Endothelial cell of umbilical vein (primary cell): ENCODE measurements at regions not wholly inside any gene's neighbourhood (a gene's known extent, or its start where the extent isn't known, plus 50 kb on each side); places are given as distances from the start of the nearest gene placed in this dataset.

ENCODE experiments used
- BruUV-seq: library from RNA; stranded (reverse); fragments of 400-500 nt; replicated peaks from 2 replicates; lab custom pipeline; 2021; lab: Mats Ljungman, UMichigan
- CTCF ChIA-PET: fragments of 300-600, 350-600 bp; sonication (Branson Sonifier 250); formaldehyde crosslinking; loops from one replicate; lab custom pipeline; 2021; ENCODE audit warnings: antibody characterized with exemption, inconsistent platforms; lab: Charles Lee
- POLR2A ChIA-PET: fragments of 300-600, 350-600 bp; sonication (Branson Sonifier 250); formaldehyde crosslinking; loops from one replicate; lab custom pipeline; 2021; ENCODE audit warnings: antibody characterized with exemption, inconsistent platforms; lab: Charles Lee
- DNase-seq: peaks from one replicate; pipeline ENCODE4 v3.0.0-alpha.2; 2011; ENCODE audit warnings: low read depth, low spot score
- FAIRE-seq: peaks from 2 replicates; lab custom pipeline; 2011; peaks lifted over from hg19 to GRCh38; lab: Jason Lieb, UNC
- H2AFZ ChIP-seq: 2 replicates; pipeline ENCODE4 v1.6.0; 2012; ENCODE audit warnings: low read depth, low read length, control low read depth, inconsistent platforms
- H3K27ac ChIP-seq: 2 replicates; pipeline ENCODE4 v1.5.1; 2011; ENCODE audit warnings: low read depth, mild to moderate bottlenecking, control low read depth, low read length, moderate library complexity; ENCODE audit not compliant: insufficient read depth
- H3K27me3 ChIP-seq, 2 experiments: 2 replicates each; pipeline versions ENCODE4 v1.6.0 to v1.6.1; 2011; ENCODE audit warnings: low read length in 2 of 2, mixed read lengths in 1 of 2; ENCODE audit not compliant: control insufficient read depth in 2 of 2, insufficient read depth in 2 of 2
- H3K36me3 ChIP-seq, 2 experiments: 2 replicates in 1 of 2; 3 replicates in 1 of 2; pipeline ENCODE4 v1.5.1; 2011; ENCODE audit warnings: low read length in 2 of 2, mild to moderate bottlenecking in 1 of 2, moderate library complexity in 1 of 2; ENCODE audit not compliant: control insufficient read depth in 2 of 2, insufficient read depth in 2 of 2; ENCODE audit errors: extremely low read depth in 1 of 2
- H3K4me1 ChIP-seq: 3 replicates; pipeline ENCODE4 v1.5.1; 2011; ENCODE audit warnings: mild to moderate bottlenecking, low read length; ENCODE audit not compliant: control insufficient read depth, insufficient read depth; ENCODE audit errors: extremely low read depth
- H3K4me2 ChIP-seq: 2 replicates; pipeline ENCODE4 v1.6.1; 2011; ENCODE audit warnings: low read length, control low read depth, mixed read lengths; ENCODE audit not compliant: insufficient read depth
- H3K4me3 ChIP-seq, 3 experiments: fragments of 200-600 bp in 1 of 3; sonication (generic), shearing (Covaris generic) in 1 of 3; replicated peaks in 1 of 3; 2 replicates each; pipeline ENCODE4 v1.5.1; 2011 to 2016; ENCODE audit warnings: control low read depth in 3 of 3, low read length in 3 of 3, mild to moderate bottlenecking in 2 of 3, inconsistent platforms in 1 of 3, low read depth in 1 of 3, moderate library complexity in 1 of 3; ENCODE audit not compliant: insufficient read depth in 1 of 3
- H3K79me2 ChIP-seq: 2 replicates; pipeline ENCODE4 v1.6.0; 2012; ENCODE audit warnings: low read length, inconsistent platforms; ENCODE audit not compliant: control insufficient read depth, insufficient read depth
- H3K9ac ChIP-seq: replicated peaks from 2 replicates; pipeline ENCODE3; 2011; ENCODE audit warnings: low read length, control low read depth; ENCODE audit not compliant: insufficient read depth; ENCODE audit errors: extremely low read depth
- H3K9me1 ChIP-seq: replicated peaks from 3 replicates; pipeline ENCODE4 v1.6.0; 2011; ENCODE audit warnings: mild to moderate bottlenecking, low read length; ENCODE audit not compliant: control insufficient read depth, insufficient read depth; ENCODE audit errors: extremely low read depth
- H3K9me3 ChIP-seq: replicated peaks from 2 replicates; pipeline ENCODE4 v1.5.1; 2012; ENCODE audit warnings: low read length, inconsistent platforms; ENCODE audit not compliant: control insufficient read depth, insufficient read depth
- H4K20me1 ChIP-seq: replicated peaks from 2 replicates; pipeline ENCODE3; 2011; ENCODE audit warnings: mild to moderate bottlenecking, low read length; ENCODE audit not compliant: control insufficient read depth, insufficient read depth; ENCODE audit errors: extremely low read depth
- EZH2 ChIP-seq: IDR thresholded peaks from 2 replicates; pipeline ENCODE4 v1.6.1; 2012; ENCODE audit warnings: borderline replicate concordance, low read depth, mild to moderate bottlenecking, moderate library complexity, low read length, inconsistent platforms; ENCODE audit not compliant: severe bottlenecking
- FOS ChIP-seq: IDR thresholded peaks from 2 replicates; pipeline ENCODE4 v1.6.1; 2011; ENCODE audit warnings: mild to moderate bottlenecking, low read length, moderate library complexity, borderline replicate concordance; ENCODE audit not compliant: insufficient read depth
- GATA2 ChIP-seq: IDR thresholded peaks from 2 replicates; pipeline ENCODE4 v1.7.0; 2011; ENCODE audit warnings: low read depth, mild to moderate bottlenecking, moderate library complexity, mixed read lengths, low read length; ENCODE audit not compliant: insufficient read length, insufficient read depth
- JUN ChIP-seq: IDR thresholded peaks from 2 replicates; pipeline ENCODE4 v1.6.1; 2011; ENCODE audit warnings: borderline replicate concordance, low read depth; ENCODE audit not compliant: insufficient read length, insufficient read depth
- MYC ChIP-seq: IDR thresholded peaks from one replicate; pipeline ENCODE4 v1.6.1; 2011; ENCODE audit warnings: mild to moderate bottlenecking, low read depth, low read length
- POLR2AphosphoS5 ChIP-seq: IDR thresholded peaks from 2 replicates; pipeline ENCODE4 v1.6.1; 2012; ENCODE audit warnings: low read depth, mild to moderate bottlenecking, control low read depth, low read length, moderate library complexity; ENCODE audit not compliant: insufficient read depth
- dilution Hi-C: fragments of 300-500 bp; cut with MboI; formaldehyde crosslinking; loops from one replicate; pipeline ENCODE4 v1.15.0; 2019; ENCODE audit warnings: low sequenced_read_pairs; ENCODE audit not compliant: extremely low pct_ligation_motif_present
- intact Hi-C: fragments of 100-400 bp; cut with micrococcal nuclease; formaldehyde crosslinking; loops from one replicate; pipeline ENCODE4 v1.10.0; 2022
- TF ChIP-seq, protein P1 (sequence below): IDR thresholded peaks from 2 replicates; pipeline ENCODE4 v1.6.1; 2011; ENCODE audit not compliant: insufficient read depth, insufficient read length

DNA sequence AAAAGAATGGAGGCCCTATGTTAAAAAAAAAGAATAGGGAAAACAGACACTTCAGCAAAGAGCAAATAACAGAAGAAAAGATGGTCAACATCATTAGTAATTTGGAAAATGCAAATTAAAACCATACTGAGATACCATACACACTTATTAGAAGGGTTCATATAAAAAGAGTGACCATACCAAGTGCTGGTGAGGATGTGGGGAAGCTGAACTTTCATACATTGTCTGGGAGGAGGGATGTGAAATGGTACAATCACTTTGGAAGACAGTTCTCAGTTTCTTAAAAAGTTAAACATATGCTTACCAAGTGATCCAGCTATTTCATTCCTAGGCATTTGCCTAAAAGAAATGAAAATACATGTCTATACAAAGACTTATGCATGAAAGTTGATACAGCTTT lies 194.4 kb downstream of the CXCL12 start:
- H3K9me1 ChIP-seq: no peaks in the 10 kb centered on the region
- H4K20me1 ChIP-seq: no peaks in the 10 kb centered on the region
- H3K4me3 ChIP-seq: no peak overlapping the region
- no peak for DNase-seq
- intact Hi-C loops (no loop called here), dilution Hi-C loops (no loop called here)
- H2AFZ ChIP-seq: no peak overlapping the region
- H3K79me2 ChIP-seq: no peaks in the 10 kb centered on the region
- H3K36me3 ChIP-seq: no peaks in the 10 kb centered on the region
- TF ChIP-seq MYC (no peak), JUN (no peak), GATA2 (no peak), POLR2AphosphoS5 (no peak), EZH2 (no peak), FOS (no peak)
- no peaks in the 10 kb centered on the region for H3K4me1 ChIP-seq
- no peak overlapping the region for H3K4me2 ChIP-seq
- no peak overlapping the region for H3K27ac ChIP-seq
- ChIA-PET CTCF (no interaction called here), POLR2A (no interaction called here)
- no peaks in the 10 kb centered on the region for H3K9me3 ChIP-seq
- H3K9ac ChIP-seq: no peak overlapping the region
- H3K27me3 ChIP-seq: no peaks in the 10 kb centered on the region
- BruUV-seq: no TSS peak
- no peak for FAIRE-seq

DNA sequence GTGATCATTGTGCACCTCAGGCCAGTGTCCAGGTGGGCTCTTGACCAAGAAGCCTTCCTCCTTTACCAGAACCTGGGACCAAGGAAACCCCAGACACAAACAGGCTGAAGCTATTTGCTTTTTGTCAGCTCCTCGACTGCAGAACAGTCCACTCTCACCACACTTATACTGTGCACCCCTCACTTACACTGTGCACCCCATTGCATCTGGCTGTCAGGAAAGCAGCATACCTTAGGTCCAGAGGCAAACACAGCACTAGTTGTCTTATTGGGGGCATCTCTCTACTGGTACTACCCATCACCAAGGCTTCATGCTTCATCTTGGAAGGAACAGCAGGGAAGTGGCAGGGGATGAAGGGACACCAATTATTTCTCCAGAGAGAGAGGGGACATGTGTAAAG lies 198.1 kb downstream of the CXCL12 start:
- TF ChIP-seq FOS (no peak), POLR2AphosphoS5 (no peak)
- TF ChIP-seq, protein P1, sequence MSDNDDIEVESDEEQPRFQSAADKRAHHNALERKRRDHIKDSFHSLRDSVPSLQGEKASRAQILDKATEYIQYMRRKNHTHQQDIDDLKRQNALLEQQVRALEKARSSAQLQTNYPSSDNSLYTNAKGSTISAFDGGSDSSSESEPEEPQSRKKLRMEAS: no peak
- no peak overlapping the region for H3K4me2 ChIP-seq
- H3K9me1 ChIP-seq: no peaks in the 10 kb centered on the region
- BruUV-seq: no TSS peak
- DNase-seq (no peak), FAIRE-seq (no peak)
- intact Hi-C loops: no loop called here
- dilution Hi-C loops: no loop called here
- H3K9ac ChIP-seq: no peak overlapping the region
- no peaks in the 10 kb centered on the region for H4K20me1 ChIP-seq
- ChIA-PET CTCF (no interaction called here), POLR2A (no interaction called here)
- no peak overlapping the region for H3K27ac ChIP-seq
- H3K79me2 ChIP-seq: no peaks in the 10 kb centered on the region
- H2AFZ ChIP-seq: no peak overlapping the region
- H3K9me3 ChIP-seq: no peaks in the 10 kb centered on the region
- H3K36me3 ChIP-seq: no peaks in the 10 kb centered on the region
- no peaks in the 10 kb centered on the region for H3K4me1 ChIP-seq
- H3K27me3 ChIP-seq: no peaks in the 10 kb centered on the region
- H3K4me3 ChIP-seq: no peak overlapping the region
